GM12801 (cell line): ENCODE measurements at regions not wholly inside any gene's neighbourhood (a gene's known extent, or its start where the extent isn't known, plus 50 kb on each side); places are given as distances from the start of the nearest gene placed in this dataset.

Source experiments
- TF ChIP-seq, protein P1 (sequence below): IDR thresholded peaks from one replicate; pipeline ENCODE4 v1.5.1; 2011; ENCODE audit warnings: control low read depth; ENCODE audit not compliant: insufficient read length; ENCODE audit errors: extremely low read depth

DNA sequence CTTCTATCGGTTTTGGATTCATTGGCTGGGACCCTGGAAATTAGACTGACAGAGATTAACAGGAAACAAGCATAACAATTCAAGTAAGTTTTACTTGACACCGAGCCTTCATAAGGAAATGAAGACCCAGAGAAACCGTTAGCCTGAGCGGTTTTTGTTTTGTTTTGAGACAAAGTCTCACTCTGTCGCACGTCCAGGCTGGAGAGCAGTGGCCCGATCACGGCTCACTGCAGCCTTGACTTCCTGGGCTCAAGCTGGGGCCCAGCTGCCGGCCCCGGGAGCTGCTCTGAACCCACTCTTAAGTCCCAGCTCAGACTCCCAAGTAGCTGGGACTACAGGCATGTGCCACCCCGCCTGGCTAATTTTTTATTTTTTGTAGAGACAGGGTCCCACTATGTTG is 321.3 kb downstream of the SEC14L1 start:
- TF ChIP-seq, protein P1, sequence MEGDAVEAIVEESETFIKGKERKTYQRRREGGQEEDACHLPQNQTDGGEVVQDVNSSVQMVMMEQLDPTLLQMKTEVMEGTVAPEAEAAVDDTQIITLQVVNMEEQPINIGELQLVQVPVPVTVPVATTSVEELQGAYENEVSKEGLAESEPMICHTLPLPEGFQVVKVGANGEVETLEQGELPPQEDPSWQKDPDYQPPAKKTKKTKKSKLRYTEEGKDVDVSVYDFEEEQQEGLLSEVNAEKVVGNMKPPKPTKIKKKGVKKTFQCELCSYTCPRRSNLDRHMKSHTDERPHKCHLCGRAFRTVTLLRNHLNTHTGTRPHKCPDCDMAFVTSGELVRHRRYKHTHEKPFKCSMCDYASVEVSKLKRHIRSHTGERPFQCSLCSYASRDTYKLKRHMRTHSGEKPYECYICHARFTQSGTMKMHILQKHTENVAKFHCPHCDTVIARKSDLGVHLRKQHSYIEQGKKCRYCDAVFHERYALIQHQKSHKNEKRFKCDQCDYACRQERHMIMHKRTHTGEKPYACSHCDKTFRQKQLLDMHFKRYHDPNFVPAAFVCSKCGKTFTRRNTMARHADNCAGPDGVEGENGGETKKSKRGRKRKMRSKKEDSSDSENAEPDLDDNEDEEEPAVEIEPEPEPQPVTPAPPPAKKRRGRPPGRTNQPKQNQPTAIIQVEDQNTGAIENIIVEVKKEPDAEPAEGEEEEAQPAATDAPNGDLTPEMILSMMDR = no peak

GRCh38 chr17:77462553-77463497 is 322.1 kb downstream of the SEC14L1 start:
- TF ChIP-seq, protein P1 = no peak

- TF ChIP-seq, protein P1 = no peak
Observed at GRCh38 chr17:77464988-77465357, 324.2 kb downstream of the SEC14L1 start.

DNA sequence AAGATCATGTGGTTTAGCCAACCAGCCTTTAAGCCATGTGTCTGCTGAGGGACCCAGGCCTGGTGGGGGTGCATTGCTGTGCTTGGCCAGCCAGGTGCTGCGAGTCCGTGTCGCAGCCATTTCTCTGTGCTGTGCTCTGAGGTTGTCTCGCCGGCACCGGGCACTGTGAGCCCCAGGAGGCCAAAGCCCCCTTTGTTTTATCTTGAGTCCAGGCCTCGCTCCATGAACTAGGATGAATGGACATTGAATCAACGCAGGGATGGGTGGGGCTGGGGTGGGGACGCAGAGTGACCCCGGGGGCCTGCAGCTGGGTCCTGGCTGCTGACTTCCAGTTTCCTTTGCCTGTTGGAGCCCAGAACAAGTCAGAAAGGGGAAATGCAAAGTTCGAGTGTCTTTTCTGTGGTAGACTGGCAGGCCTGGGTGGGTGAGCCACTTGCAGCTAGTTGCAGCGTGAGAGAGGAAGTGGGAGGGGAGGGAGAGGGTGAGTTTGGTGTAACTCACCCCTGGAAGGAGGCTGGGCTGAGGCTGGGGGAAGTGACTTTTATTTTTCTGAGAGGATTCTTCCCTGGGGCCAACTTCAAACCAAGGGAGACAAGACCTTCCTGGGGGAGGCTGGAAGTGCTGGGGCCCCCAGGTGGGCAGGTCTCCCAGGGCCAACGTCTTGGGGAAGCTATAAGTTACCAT is 324.7 kb downstream of the SEC14L1 start:
- TF ChIP-seq, protein P1 = no peak

DNA sequence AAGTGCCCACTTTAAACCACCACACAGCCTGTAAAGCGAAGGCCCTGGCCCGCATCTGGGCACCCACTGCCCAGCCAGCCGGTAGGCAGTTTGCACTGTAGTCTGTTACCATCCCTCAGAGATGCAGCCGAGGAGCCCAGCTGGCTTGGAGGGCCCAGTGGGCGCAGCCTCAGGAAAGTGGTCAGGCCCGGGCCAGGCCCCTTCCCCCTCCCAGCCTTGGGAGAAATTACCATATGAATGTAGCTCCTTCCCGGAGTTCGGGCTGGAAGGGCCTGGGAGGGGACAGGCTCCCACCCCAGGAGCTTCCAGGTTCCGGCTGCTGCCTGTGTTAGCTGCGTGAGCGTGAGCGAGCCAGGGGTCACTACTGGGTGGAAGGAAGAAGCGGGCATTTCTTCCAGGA is 325.4 kb downstream of the SEC14L1 start:
- TF ChIP-seq, protein P1 = no peak

GRCh38 chr17:77466596-77467223 is 325.9 kb downstream of the SEC14L1 start:
- TF ChIP-seq, protein P1 = no peak

- TF ChIP-seq, protein P1 = no peak
Observed at GRCh38 chr17:77467521-77467920, 326.8 kb downstream of the SEC14L1 start.
